GM19193 (cell line): ENCODE measurements at regions not wholly inside any gene's neighbourhood (a gene's known extent, or its start where the extent isn't known, plus 50 kb on each side); places are given as distances from the start of the nearest gene placed in this dataset.

Experiments
- POLR2A ChIP-seq: IDR thresholded peaks from 4 replicates; pipeline ENCODE4 v1.6.1; 2011; ENCODE audit not compliant: insufficient read depth, insufficient read length; ENCODE audit errors: extremely low read depth

DNA sequence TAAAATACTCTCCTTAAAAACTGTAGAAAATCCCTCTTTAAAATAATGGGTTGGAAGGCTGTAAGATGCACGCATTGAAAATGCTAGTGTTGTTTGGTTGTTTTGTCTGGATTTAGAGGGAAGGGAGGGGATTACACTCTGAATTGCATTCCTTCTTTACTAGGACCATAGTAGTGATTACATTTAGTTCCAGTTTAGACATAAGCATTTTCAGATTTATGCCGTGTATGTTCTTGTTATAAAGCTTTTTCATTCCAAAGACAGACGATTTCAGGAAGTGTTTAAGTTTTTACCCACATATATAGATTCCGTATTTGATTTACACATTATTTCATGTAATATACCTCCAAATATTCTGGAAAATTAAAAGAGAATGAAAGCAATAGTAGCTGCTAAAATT, 538.4 kb downstream of the PTPRC start:
- no peak for TF ChIP-seq POLR2A

DNA sequence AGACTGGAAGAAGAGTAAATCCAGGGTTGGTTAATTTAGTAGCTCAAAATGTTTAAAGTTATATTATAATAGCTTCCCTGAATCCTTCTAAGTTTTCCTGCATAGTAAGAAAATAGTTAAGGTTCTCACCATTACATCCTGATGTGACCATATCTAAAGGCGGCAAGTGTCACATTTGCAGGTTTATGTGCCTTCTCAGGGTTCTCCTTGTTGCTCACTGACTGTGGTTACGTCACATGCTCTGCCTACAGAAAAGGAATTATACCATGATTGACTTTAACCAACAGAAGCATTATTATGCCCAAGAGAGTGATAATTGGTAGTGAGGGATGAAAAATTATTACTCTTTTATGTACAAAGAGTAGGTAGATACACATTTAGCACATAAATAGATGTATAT, 539.8 kb downstream of the PTPRC start:
- TF ChIP-seq POLR2A: no peak

DNA sequence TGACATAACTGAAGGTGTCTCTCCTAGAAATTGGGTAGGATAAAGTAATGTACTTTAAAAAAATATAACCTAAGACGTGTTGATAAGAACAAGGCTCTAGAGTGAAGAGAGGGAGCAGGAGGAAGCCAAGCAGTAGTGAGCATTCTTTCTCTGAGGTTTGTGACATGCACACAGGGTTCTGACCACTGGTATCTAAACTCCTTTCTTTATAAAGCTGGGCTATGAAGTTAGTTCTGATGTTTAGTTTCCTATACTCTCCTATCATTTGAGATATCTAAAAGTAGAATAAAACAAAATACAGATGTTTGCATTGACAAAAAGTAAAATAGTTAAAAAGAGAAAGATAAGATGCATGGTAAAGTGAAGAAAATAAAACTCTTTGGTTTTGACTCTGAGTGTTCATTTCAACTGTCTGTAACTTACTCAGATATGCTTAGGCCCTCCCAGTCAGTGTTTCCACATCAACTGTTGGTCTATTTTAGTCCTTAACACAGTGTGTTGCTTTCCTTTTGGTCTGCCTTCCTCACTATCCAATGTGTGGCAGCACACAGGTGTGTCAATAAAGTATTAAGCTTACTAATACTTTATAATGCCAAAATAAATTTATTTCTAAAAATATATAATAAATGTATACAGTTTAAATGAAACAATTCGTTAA, 543.5 kb downstream of the PTPRC start:
- TF ChIP-seq POLR2A: no peak

DNA sequence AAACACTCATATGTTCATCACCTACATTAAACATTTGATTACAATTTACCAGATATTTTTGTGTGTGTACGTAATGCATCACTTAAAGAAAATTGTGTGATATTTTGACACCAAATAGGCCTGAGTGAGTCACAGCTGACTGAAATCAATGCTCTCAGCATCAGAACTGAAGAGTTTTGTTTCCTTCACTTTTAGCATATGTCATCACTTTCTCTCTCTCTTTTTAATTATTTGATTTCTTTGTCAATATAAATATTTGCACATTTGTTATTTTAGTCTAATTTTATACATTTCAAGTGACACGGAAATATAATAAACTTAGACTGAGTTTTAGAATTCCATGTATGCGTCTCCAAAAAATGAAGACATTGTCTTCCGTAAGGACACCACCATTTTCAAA, 545.3 kb downstream of the PTPRC start:
- no peak for TF ChIP-seq POLR2A

DNA sequence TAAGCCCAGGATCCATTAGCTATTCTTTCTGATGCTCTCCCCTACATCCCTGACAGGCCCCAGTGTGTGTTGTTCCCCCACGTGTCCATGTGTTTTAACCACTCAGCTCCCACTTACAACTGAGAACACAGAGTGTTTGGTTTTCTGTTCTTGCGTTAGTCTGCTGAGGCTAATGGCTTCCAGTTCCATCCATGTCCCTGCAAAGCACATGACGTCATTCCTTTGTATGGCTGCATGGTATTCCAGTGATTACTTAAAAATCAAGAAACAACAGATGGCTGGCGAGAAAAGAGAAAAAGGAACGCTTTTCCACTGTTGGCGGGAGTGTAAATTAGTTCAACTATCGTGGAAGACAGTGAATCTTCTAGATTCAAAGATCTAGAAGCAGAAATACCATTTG, 556.0 kb downstream of the PTPRC start:
- no peak for TF ChIP-seq POLR2A

DNA sequence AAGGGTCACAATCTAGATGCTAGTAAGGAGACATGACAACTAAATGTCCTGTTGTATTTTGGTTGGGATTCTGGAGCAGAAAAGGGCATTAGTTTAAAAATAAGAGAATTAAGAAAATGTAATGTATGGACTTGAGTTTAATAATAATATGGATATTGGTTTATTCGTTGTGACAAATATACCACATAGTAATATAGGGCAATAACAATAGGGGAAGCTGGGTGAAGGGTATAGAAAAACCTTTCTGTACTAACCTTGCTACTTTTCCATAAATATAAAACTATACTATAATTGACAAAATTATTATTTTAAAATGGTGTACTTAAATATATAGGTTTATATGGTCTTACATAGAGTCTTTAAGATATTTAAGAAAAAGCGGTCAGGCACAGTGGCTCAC, 558.9 kb downstream of the PTPRC start:
- TF ChIP-seq POLR2A: no peak

DNA sequence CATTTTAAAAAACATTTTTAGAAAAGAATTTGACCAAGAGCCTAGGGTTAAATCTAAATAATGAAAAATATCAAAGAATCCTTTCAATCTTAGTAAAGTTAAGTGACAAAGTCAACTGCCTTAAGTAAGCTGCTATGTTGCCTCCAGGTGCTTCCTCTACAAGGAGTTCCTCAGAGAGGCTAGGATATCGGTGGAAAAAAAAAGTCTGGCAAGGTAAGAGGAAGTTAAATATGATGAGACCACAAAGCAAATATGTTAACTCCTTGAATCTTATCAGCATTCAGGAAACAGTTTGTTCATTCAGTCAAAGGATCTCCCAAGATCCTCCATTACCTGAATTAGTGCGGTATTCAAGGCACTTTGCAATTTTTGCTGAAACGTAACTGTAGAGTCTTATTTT, 563.5 kb downstream of the PTPRC start:
- TF ChIP-seq POLR2A: no peak

DNA sequence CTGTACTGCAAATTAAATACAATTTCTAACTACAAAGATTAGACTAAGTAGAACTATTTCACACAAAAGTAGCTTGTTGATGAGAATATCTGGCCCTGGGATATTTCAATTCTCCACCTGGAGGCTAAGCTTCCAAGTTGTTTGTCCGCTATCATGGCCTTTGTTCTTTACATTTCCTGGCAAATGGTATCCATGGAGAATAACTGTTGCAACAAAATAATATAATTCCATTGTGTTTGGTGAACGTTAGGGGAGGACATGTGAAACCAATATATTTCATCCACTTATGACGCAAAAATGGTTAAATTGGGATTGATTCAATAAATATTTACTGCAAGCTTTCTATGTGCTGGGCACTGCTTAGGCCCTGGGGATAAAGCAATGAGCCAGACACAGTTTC, 565.4 kb downstream of the PTPRC start:
- no peak for TF ChIP-seq POLR2A

DNA sequence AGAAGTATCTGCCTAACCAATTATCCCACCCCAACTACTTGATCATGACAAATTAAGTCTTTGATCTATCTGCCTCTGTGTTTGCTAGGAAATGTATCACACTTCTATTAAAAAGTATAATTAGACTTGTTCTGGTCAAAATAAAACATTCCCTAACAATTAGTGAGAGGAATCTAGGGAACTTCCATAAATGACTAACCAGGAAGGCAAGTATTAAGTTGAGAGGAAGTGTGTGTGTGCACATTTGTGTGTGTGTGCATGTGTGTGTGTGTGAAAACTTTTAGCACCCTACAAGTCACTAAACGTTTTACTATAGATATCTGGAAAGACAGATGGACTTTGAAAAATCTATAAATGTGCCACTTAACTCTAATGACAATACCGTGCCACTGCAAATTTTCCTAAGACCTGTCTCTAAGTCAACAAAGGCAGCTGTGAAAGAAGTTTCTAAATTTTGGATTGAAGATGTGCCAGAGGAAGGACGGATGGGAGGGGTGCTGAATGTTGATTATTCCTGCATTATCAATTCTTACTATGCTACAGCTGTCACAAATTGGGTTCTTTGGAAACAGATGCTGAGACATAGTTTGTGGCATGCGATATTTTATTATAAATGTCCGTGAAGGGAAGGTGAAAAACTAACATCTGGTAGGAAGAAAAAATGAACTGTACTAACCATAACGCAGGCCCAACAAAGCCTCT, 567.1 kb downstream of the PTPRC start:
- TF ChIP-seq POLR2A: no peak

DNA sequence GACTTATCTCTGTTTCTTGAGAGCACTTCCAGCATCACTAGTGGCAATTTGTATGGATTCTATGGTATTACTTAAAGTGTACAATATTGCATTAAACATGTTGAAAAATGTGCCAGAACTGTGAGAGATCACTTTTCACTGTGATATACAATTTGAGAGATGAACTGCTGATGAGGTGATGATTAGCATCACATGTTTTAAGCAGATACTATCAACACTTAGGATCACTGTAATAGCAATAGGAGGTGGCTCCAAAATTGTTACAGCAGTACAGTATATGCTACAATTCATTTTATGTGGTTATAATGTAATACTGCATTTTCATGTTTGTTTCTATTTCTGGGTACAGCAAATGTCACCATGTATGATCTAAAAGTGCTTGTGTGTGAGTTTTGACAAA, 570.0 kb downstream of the PTPRC start:
- TF ChIP-seq POLR2A: no peak

DNA sequence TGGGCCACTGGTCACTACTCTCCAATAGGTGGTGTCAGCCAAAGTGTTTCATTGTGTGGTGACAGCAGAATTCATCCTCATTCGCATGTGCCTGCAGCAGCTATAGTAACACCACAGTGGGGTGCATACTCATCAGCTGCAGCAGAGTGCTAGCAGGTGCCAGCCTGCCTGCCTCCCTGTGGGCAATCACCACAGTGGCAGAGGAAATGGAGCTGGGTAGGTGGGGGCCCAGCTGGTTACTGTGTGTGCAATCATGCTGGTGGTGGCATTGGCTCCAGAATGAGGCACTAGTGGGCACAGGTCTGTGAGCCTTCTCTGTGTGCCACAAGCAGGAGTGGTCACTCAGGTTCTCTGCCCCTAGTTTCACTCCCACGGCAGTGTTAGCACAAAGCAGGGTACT, 579.2 kb downstream of the PTPRC start:
- no peak for TF ChIP-seq POLR2A

DNA sequence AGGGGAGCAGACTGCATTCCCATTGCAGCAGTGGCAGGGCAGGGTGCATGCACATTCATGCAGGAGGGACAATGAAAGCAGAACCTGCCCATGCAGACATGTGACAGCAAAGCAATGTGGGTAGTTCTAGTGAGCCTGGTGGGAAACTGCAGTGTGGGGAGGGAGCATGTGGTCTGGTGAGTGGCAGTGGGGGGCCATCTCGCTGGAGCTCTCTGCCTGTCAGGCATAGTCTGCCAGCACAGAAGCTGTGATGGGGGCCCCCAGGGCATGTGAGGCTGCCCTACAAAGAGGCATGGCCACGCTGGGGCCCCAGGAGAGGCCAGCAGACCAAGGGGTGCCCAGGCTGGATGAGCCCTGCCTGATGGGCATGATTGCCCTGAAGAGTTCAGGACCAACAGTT, 579.7 kb downstream of the PTPRC start:
- TF ChIP-seq POLR2A: no peak

DNA sequence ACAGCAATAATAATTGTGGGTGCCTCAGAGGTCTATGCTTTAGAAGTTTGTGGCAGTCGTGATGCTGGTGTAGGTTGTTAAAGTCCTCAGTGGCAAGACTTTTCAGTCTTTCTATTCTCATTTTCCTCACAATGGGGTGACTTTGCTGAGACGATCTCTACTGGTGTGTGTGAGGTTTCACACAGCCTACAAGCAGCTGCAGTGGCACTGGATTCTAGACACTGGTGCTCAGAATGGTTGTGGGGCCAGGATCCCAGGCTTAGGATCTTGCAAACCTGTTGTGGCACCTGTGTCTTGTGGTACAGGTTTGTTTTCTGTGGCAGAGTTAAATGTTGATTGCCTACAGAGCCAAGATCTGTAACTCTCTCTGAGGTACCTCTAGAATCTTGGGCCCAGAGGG, 581.2 kb downstream of the PTPRC start:
- no peak for TF ChIP-seq POLR2A

DNA sequence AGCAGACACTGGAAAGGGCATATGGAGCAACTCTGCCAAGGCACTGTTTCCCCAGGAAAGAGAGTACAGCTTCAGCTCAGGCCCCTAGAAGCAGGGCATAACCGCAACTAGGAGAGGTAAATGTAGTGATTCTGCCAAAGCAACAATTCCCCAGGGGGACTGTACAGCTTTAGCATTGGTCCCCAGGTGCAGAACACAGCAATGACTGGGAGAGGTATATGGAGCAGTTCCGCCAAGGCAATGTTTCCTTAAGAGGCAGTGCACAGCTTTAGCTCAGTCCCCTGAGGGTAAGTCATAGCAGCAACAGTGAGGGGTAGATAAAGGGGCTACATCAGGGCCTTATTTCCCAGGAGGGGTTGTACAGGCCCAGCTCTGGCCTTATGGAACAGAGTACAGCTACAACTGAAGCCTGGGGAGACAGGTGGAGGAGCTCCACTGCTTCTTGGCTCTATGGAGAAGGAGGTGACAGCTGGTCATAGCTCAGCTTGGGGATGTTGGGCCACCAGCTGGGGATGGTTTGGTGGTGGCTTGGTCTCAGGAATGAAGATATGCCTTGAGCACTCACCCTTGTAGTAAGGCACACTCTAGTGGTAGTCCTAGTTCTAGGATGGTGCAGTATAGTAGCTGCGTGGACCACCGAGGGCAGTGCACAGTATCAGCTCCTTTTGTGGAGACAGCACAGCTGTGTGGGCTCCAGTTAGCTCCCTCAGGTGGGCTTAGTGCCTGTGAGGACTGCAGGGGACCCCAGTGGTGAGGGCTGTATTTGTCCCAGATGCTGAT, 582.7 kb downstream of the PTPRC start:
- no peak for TF ChIP-seq POLR2A

DNA sequence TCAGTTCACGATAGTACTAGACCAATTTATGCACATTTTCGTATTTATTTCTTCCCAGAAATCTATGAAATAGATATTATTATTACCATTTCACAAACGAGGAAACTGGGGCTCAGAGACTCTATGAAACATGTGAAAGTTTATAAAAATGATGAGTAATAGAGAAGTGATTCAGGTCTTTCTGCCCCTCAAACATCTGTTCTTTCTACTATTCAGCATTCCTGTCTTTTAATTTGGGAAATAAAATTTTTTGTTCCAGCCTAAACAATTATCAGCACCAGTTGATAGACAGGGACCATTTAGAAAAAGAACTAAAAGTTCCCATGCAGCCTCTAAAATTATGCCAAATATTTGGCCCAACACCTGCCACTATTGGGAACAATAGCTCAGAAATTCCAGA, 585.1 kb downstream of the PTPRC start:
- no peak for TF ChIP-seq POLR2A

DNA sequence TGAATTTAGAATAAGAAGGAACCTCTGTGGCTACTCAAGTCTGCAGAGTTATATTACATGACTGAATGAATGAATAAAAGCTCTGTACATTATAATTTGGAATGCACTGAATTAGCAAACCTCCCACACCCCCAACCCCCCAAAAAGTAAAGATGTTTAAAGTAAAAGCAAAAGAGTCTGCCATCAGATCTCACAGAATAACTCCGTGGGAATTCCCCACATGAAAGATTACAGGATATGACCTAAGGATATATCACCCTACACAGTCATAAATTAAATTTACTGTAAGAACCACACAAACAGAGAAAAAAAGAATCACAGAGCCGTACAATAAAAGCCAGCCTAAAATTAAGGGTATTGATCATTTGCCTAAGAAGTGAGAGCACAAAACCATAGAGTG, 587.3 kb downstream of the PTPRC start:
- TF ChIP-seq POLR2A: no peak
